ENCODE measurements at regions not wholly inside any gene's neighbourhood (a gene's known extent, or its start where the extent isn't known, plus 50 kb on each side); places are given as distances from the start of the nearest gene placed in this dataset.

GRCh38 chr1:221564891-221565290, 177.0 kb downstream of the DUSP10 start:
- Histone ChIP-seq H3K4me2 (ENCODE audit: control insufficient read depth, extremely low read depth, insufficient read depth, low read depth, low read length) (no peak overlapping the region), H3K27me3 (ENCODE audit: control insufficient read depth, extremely low read depth, insufficient read depth, low read length) (no peaks in the 10 kb centered on the region), H4K20me1 (ENCODE audit: control insufficient read depth, extremely low read depth, insufficient read depth, low read length) (no peaks in the 10 kb centered on the region), H3K9me1 (ENCODE audit: control insufficient read depth, extremely low read depth, insufficient read depth, low read length) (no peaks in the 10 kb centered on the region), H3K27ac (ENCODE audit: control insufficient read depth, insufficient read depth, low read length) (no peak overlapping the region), H3K9ac (ENCODE audit: control insufficient read depth, extremely low read depth, insufficient read depth, low read length) (no peak overlapping the region), H3K4me1 (ENCODE audit: control insufficient read depth, extremely low read depth, insufficient read depth, low read length) (no peaks in the 10 kb centered on the region), H3K79me2 (ENCODE audit: control insufficient read depth, insufficient read depth, low read length) (no peaks in the 10 kb centered on the region), H3K36me3 (ENCODE audit: control insufficient read depth in 2 of 2, extremely low read depth in 1 of 2, insufficient read depth in 2 of 2, low read length in 2 of 2) (no peaks in the 10 kb centered on the region), H3K4me3 (ENCODE audit: control insufficient read depth in 2 of 3, extremely low read depth in 1 of 3, insufficient read depth in 2 of 3, low read depth in 1 of 3, low read length in 3 of 3) (no peak overlapping the region), H3K9me3 (ENCODE audit: control insufficient read depth, low read depth, low read length) (no peaks in the 10 kb centered on the region), H2AFZ (ENCODE audit: control insufficient read depth, low read length) (no peak overlapping the region)
- TF ChIP-seq CTCF (optimal IDR thresholded peaks at IDR 0.05 in 1 of 3, IDR thresholded peaks at IDR 0.05 in 1 of 3, conservative IDR thresholded peaks at IDR 0.05 in 1 of 3; ENCODE audit: extremely low read depth in 1 of 3, insufficient read depth in 2 of 3, low read length in 3 of 3) (no peak), EZH2 (IDR thresholded peaks at IDR 0.05; ENCODE audit: low read length) (no peak)
- FAIRE-seq (no peak), DNase-seq (ENCODE audit: low read depth, low spot score) (no peak)
- dilution Hi-C loops (cut with MboI; ENCODE audit: extremely low pct_ligation_motif_present, low sequenced_read_pairs), result no loop called here

- Histone ChIP-seq H3K4me1 (ENCODE audit: control insufficient read depth, extremely low read depth, insufficient read depth, low read length) (no peaks in the 10 kb centered on the region), H3K27ac (ENCODE audit: control insufficient read depth, insufficient read depth, low read length) (no peak overlapping the region), H4K20me1 (ENCODE audit: control insufficient read depth, extremely low read depth, insufficient read depth, low read length) (no peaks in the 10 kb centered on the region), H2AFZ (ENCODE audit: control insufficient read depth, low read length) (no peak overlapping the region), H3K27me3 (ENCODE audit: control insufficient read depth, extremely low read depth, insufficient read depth, low read length) (no peaks in the 10 kb centered on the region), H3K9me1 (ENCODE audit: control insufficient read depth, extremely low read depth, insufficient read depth, low read length) (no peaks in the 10 kb centered on the region), H3K4me3 (ENCODE audit: control insufficient read depth in 2 of 3, extremely low read depth in 1 of 3, insufficient read depth in 2 of 3, low read depth in 1 of 3, low read length in 3 of 3) (no peak overlapping the region), H3K9ac (ENCODE audit: control insufficient read depth, extremely low read depth, insufficient read depth, low read length) (no peak overlapping the region), H3K79me2 (ENCODE audit: control insufficient read depth, insufficient read depth, low read length) (no peaks in the 10 kb centered on the region), H3K9me3 (ENCODE audit: control insufficient read depth, low read depth, low read length) (no peaks in the 10 kb centered on the region), H3K36me3 (ENCODE audit: control insufficient read depth in 2 of 2, extremely low read depth in 1 of 2, insufficient read depth in 2 of 2, low read length in 2 of 2) (no peaks in the 10 kb centered on the region), H3K4me2 (ENCODE audit: control insufficient read depth, extremely low read depth, insufficient read depth, low read depth, low read length) (no peak overlapping the region)
- DNase-seq (ENCODE audit: low read depth, low spot score), result no peak
- dilution Hi-C loops (cut with MboI; ENCODE audit: extremely low pct_ligation_motif_present, low sequenced_read_pairs), result no loop called here
- no peak for FAIRE-seq
- TF ChIP-seq CTCF (optimal IDR thresholded peaks at IDR 0.05 in 1 of 3, IDR thresholded peaks at IDR 0.05 in 1 of 3, conservative IDR thresholded peaks at IDR 0.05 in 1 of 3; ENCODE audit: extremely low read depth in 1 of 3, insufficient read depth in 2 of 3, low read length in 3 of 3), result no peak
- TF ChIP-seq EZH2 (IDR thresholded peaks at IDR 0.05; ENCODE audit: low read length), result no peak
Measured at GRCh38 chr1:221565711-221566110, 176.2 kb downstream of the DUSP10 start.
